Activated T-helper 17 cell treated with anti-CD3 and anti-CD28 coated beads, Interleukin-2, amount 50 U/mL, for 72 hours (primary cell): ENCODE measurements at regions not wholly inside any gene's neighbourhood (a gene's known extent, or its start where the extent isn't known, plus 50 kb on each side); places are given as distances from the start of the nearest gene placed in this dataset.
"Not testable (repeated sequence)": the region's sequence is repeated elsewhere in the genome, so short reads cannot be mapped to it uniquely, and the experiment has no call there.

Source experiments
- ATAC-seq: fragments of 150-1000 bp; cut with Tn5 transposase; replicated peaks from 2 replicates; pipeline ENCODE4 v1.10.0; 2021; ENCODE audit warnings: mild to moderate bottlenecking, moderate library complexity
- H3K27ac Mint-ChIP-seq: one replicate; pipeline ENCODE4 v1.8.0; 2022; ENCODE audit warnings: mixed read lengths
- H3K27me3 Mint-ChIP-seq: one replicate; pipeline ENCODE4 v1.8.0; 2022; ENCODE audit warnings: mixed read lengths
- H3K36me3 Mint-ChIP-seq: one replicate; pipeline ENCODE4 v1.8.0; 2022; ENCODE audit warnings: low read depth, mild to moderate bottlenecking, mixed read lengths
- H3K4me1 Mint-ChIP-seq: one replicate; pipeline ENCODE4 v1.8.0; 2022; ENCODE audit warnings: mixed read lengths
- H3K4me3 Mint-ChIP-seq: one replicate; pipeline ENCODE4 v1.8.0; 2022; ENCODE audit warnings: mild to moderate bottlenecking, mixed read lengths
- H3K9me3 Mint-ChIP-seq: one replicate; pipeline ENCODE4 v1.8.0; 2022; ENCODE audit warnings: mixed read lengths

DNA sequence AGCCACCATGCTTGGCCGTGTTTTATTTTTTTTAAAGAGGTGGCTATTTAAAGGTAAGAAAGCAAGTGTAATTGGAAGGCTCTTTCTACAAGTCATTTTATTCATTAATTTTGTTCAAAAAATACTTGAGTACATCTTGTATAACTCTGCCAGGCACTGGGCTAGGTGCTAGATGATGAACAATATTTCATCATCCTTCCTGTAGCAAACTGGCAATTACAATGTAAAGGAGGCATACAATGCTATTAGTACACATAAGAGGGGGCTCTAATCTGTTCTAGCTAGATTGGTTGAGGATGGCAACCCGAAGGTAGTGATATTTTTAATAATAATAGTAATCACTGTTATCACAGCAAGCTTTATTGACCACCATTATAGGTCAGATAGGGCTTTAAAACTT lies 215.5 kb upstream of the KLF14 start:
- no peak overlapping the region for H3K4me3 Mint-ChIP-seq
- H3K9me3 Mint-ChIP-seq, result no peaks in the 10 kb centered on the region
- no peak overlapping the region for H3K27ac Mint-ChIP-seq
- H3K27me3 Mint-ChIP-seq, result no peaks in the 10 kb centered on the region
- peaks cover 40% of the 10 kb centered on the region for H3K4me1 Mint-ChIP-seq
- no peak for ATAC-seq
- peaks cover 39% of the 10 kb centered on the region for H3K36me3 Mint-ChIP-seq

DNA sequence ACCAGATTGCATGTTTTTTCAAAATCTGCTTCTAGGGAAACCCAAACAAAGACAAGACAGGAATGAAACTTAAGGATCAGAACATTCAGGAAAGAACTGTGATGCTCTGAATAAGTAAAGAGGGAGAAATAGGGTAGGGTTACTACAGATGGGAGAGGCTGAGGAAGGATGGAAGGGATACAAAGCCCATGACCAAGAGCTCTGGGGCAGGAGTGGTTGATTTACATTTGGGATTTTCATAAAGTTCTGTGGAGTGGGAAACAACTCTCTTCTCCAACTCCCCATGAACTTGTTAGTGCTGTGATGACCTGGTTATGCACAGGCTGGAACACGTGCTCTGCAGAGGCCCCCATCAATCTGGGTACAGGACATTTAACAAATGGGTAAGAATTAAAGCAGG lies 216.0 kb upstream of the KLF14 start:
- Mint-ChIP-seq H3K27ac (no peak overlapping the region), H3K4me1 (peaks cover 40% of the 10 kb centered on the region), H3K9me3 (no peaks in the 10 kb centered on the region), H3K27me3 (no peaks in the 10 kb centered on the region), H3K4me3 (no peak overlapping the region), H3K36me3 (peaks cover 34% of the 10 kb centered on the region)
- no peak for ATAC-seq

- ATAC-seq, result no peak
- H3K9me3 Mint-ChIP-seq, result no peaks in the 10 kb centered on the region
- H3K27ac Mint-ChIP-seq, result no peak overlapping the region
- no peak overlapping the region for H3K4me3 Mint-ChIP-seq
- H3K4me1 Mint-ChIP-seq, result peaks cover 40% of the 10 kb centered on the region
- peaks cover 27% of the 10 kb centered on the region for H3K36me3 Mint-ChIP-seq
- no peaks in the 10 kb centered on the region for H3K27me3 Mint-ChIP-seq
Observed at GRCh38 chr7:130950741-130951140, 216.7 kb upstream of the KLF14 start.

GRCh38 chr7:130951303-130951975 lies 217.4 kb upstream of the KLF14 start:
- H3K27me3 Mint-ChIP-seq, result no peaks in the 10 kb centered on the region
- H3K27ac Mint-ChIP-seq, result no peak overlapping the region
- peaks cover 39% of the 10 kb centered on the region for H3K4me1 Mint-ChIP-seq
- no peaks in the 10 kb centered on the region for H3K9me3 Mint-ChIP-seq
- peak; percentile 40 for ATAC-seq
- H3K4me3 Mint-ChIP-seq, result no peak overlapping the region
- peaks cover 20% of the 10 kb centered on the region for H3K36me3 Mint-ChIP-seq

- H3K4me1 Mint-ChIP-seq, result peaks cover 36% of the 10 kb centered on the region
Observed at GRCh38 chr7:130951976-130952876, 218.2 kb upstream of the KLF14 start.

GRCh38 chr7:130953196-130953595 lies 219.2 kb upstream of the KLF14 start:
- peaks cover 3% of the 10 kb centered on the region for H3K36me3 Mint-ChIP-seq
- H3K9me3 Mint-ChIP-seq, result no peaks in the 10 kb centered on the region
- no peaks in the 10 kb centered on the region for H3K27me3 Mint-ChIP-seq
- peaks cover 28% of the 10 kb centered on the region for H3K4me1 Mint-ChIP-seq
- no peak for ATAC-seq
- no peak overlapping the region for H3K4me3 Mint-ChIP-seq
- no peak overlapping the region for H3K27ac Mint-ChIP-seq

More at GRCh38 chr7:130951976-130952876, 218.2 kb upstream of the KLF14 start:
- H3K4me3 Mint-ChIP-seq, result no peak overlapping the region
- peak; percentile 0 for ATAC-seq
- H3K9me3 Mint-ChIP-seq, result no peaks in the 10 kb centered on the region
- peaks cover 12% of the 10 kb centered on the region for H3K36me3 Mint-ChIP-seq
- H3K27me3 Mint-ChIP-seq, result no peaks in the 10 kb centered on the region
- no peak overlapping the region for H3K27ac Mint-ChIP-seq

DNA sequence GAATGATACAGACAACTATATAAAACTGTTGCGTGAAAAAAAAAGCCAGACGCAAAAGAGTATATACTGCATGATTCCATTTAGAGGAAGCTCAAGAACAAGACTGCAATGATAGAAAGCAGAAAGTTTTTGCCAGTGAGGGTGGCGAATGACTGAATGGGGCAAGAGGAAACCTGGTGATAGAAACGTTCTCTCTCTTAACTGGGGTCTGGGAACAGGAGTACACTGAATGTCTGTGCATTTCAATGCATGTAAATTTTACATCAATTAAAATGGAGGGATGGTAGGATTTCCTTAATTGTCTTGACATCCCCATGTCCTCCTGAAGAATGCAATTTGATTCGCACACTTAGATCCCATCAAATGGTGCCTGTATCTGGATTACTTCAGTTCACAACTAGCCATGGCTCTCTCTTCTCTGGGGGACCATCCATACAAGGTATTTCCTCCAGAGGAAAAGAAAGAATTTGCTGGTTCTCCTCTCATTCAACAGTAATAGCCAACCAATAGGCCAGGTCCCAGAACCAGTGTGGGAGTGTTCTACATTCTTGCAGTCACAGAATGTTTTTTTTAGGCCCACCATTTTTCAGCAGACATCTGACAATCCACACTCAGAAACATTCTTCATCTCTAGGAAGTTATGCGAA lies 221.0 kb upstream of the KLF14 start:
- no peak overlapping the region for H3K4me3 Mint-ChIP-seq
- no peaks in the 10 kb centered on the region for H3K27me3 Mint-ChIP-seq
- H3K9me3 Mint-ChIP-seq, result no peaks in the 10 kb centered on the region
- peak; percentile 13 for ATAC-seq
- H3K36me3 Mint-ChIP-seq, result no peaks in the 10 kb centered on the region
- peaks cover 30% of the 10 kb centered on the region for H3K4me1 Mint-ChIP-seq
- no peak overlapping the region for H3K27ac Mint-ChIP-seq

GRCh38 chr7:130955565-130955919 lies 221.5 kb upstream of the KLF14 start:
- no peak overlapping the region for H3K27ac Mint-ChIP-seq

GRCh38 chr7:130956417-130957136 lies 222.6 kb upstream of the KLF14 start:
- no peaks in the 10 kb centered on the region for H3K27me3 Mint-ChIP-seq
- H3K4me1 Mint-ChIP-seq, result peaks cover 35% of the 10 kb centered on the region
- no peak overlapping the region for H3K27ac Mint-ChIP-seq
- no peaks in the 10 kb centered on the region for H3K9me3 Mint-ChIP-seq
- no peak for ATAC-seq
- H3K36me3 Mint-ChIP-seq, result no peaks in the 10 kb centered on the region
- no peak overlapping the region for H3K4me3 Mint-ChIP-seq

More at GRCh38 chr7:130955565-130955919, 221.5 kb upstream of the KLF14 start:
- no peaks in the 10 kb centered on the region for H3K27me3 Mint-ChIP-seq
- H3K36me3 Mint-ChIP-seq, result no peaks in the 10 kb centered on the region
- no peaks in the 10 kb centered on the region for H3K9me3 Mint-ChIP-seq
- ATAC-seq, result no peak
- H3K4me1 Mint-ChIP-seq, result peaks cover 34% of the 10 kb centered on the region
- no peak overlapping the region for H3K4me3 Mint-ChIP-seq

DNA sequence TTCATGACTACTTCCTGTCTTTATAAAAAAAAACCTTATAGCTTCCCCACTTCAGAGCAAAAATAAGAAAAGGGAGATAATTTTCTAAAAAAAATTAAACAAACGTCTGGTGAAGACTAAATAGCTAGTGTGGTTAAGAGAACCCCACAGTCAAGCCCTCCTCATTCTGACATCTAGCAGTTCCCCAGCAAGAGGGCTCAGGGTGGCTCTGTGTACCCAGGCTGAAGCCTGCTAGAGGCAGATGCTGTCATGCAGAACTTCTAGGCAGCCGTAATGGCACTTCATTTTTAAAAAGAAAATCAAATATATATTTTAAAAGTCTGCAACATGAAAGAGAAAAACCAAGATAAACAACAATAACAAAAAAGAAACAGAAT lies 223.1 kb upstream of the KLF14 start:
- no peaks in the 10 kb centered on the region for H3K9me3 Mint-ChIP-seq
- H3K27ac Mint-ChIP-seq, result no peak overlapping the region
- H3K4me3 Mint-ChIP-seq, result no peak overlapping the region
- no peak for ATAC-seq
- H3K4me1 Mint-ChIP-seq, result peaks cover 40% of the 10 kb centered on the region
- no peaks in the 10 kb centered on the region for H3K36me3 Mint-ChIP-seq
- H3K27me3 Mint-ChIP-seq, result no peaks in the 10 kb centered on the region

DNA sequence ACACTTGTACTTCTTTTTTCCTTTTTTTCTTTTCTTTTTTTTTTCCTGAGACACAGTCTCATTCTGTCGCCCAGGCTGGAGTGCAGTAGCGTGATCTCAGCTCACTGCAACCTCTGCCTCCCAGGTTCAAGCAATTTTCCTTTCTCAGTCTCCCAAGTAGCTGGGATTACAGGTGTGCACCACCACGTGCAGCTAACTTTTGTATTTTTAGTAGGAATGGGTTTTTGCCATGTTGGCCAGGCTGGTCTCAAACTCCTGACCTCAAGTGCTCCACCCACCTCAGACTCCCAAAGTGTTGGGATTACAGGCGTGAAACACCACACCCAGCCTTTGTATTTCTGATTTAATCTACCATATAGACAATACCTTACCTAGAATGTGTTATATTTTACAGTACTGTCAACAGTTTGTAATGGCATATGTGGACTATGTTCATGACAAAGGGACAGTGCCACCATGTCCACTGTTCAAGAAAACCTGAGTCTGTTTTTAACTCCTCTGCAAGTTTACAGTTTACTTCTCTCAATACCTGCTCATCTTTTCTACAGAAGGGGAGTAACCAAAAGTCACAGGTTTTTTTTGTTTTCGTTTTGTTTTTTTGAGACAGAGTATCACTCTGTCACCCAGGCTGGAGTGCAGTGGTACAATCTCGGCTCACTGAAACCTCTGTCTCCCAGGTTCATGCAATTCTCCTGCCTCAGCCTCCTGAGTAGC lies 223.9 kb upstream of the KLF14 start:
- not testable (repeated sequence) for H3K27me3 Mint-ChIP-seq, H3K27ac Mint-ChIP-seq, H3K36me3 Mint-ChIP-seq, H3K9me3 Mint-ChIP-seq, H3K4me3 Mint-ChIP-seq, ATAC-seq
- H3K4me1 Mint-ChIP-seq, result peaks cover 47% of the 10 kb centered on the region

DNA sequence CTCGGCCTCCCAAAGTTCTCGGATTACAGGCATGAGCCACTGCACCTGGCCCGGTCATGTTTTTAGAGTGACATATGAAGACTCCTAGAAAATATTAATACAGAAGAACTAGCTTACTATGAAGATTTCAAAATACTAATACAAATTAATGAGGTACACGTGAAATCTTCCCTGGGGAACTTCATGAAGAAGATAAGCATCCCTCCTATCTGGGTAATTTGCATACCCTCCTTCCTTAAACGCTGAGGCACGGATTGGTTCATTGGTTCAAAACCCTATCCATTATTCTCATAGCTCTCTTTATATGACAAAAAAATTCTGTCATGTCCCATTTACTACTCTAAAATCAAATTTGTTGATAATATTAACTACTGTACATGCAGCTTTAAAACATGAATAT lies 224.8 kb upstream of the KLF14 start:
- ATAC-seq, result no peak
- H3K4me3 Mint-ChIP-seq, result no peak overlapping the region
- H3K9me3 Mint-ChIP-seq, result no peaks in the 10 kb centered on the region
- peaks cover 50% of the 10 kb centered on the region for H3K4me1 Mint-ChIP-seq
- peaks cover 2% of the 10 kb centered on the region for H3K36me3 Mint-ChIP-seq
- no peak overlapping the region for H3K27ac Mint-ChIP-seq
- H3K27me3 Mint-ChIP-seq, result no peaks in the 10 kb centered on the region

GRCh38 chr7:130959743-130960207 lies 225.8 kb upstream of the KLF14 start:
- no peaks in the 10 kb centered on the region for H3K9me3 Mint-ChIP-seq
- peaks cover 11% of the 10 kb centered on the region for H3K36me3 Mint-ChIP-seq
- no peaks in the 10 kb centered on the region for H3K27me3 Mint-ChIP-seq
- H3K4me3 Mint-ChIP-seq, result no peak overlapping the region
- H3K27ac Mint-ChIP-seq, result no peak overlapping the region
- peak; percentile 8 for ATAC-seq
- H3K4me1 Mint-ChIP-seq, result peaks cover 43% of the 10 kb centered on the region
